HEK293 (cell line): ENCODE measurements at regions not wholly inside any gene's neighbourhood (a gene's known extent, or its start where the extent isn't known, plus 50 kb on each side); places are given as distances from the start of the nearest gene placed in this dataset.

Experiments used
- CTCF ChIA-PET: fragments of 350-600 bp; formaldehyde crosslinking; extraction: SDS; loops from one replicate; lab custom pipeline; 2021; ENCODE audit warnings: antibody characterized with exemption; lab: Yijun Ruan, JAX
- POLR2A ChIA-PET: fragments of 300-600 bp; formaldehyde crosslinking; extraction: SDS; loops from one replicate; lab custom pipeline; 2020; ENCODE audit warnings: antibody characterized with exemption, inconsistent platforms; lab: Yijun Ruan, JAX
- H3K27ac ChIP-seq: fragments of 200-500 bp; sonication (Bioruptor generic); 2 replicates; pipeline ENCODE4 v1.5.1; 2014; ENCODE audit warnings: low read depth, low read length, control low read depth, inconsistent platforms; ENCODE audit errors: extremely low read depth
- H3K36me3 ChIP-seq, 2 experiments: fragments of 200-500 bp in 1 of 2; sonication (Bioruptor generic) in 1 of 2; 1 replicate in 1 of 2; 2 replicates in 1 of 2; pipeline ENCODE4 v1.5.1; 2014 to 2017; ENCODE audit warnings: inconsistent platforms in 2 of 2, low read length in 2 of 2; ENCODE audit not compliant: control insufficient read depth in 2 of 2, insufficient read depth in 1 of 2
- H3K4me1 ChIP-seq: fragments of 200-500 bp; sonication (Bioruptor generic); 2 replicates; pipeline ENCODE4 v1.5.1; 2014; ENCODE audit warnings: mild to moderate bottlenecking, low read length, inconsistent platforms; ENCODE audit not compliant: control insufficient read depth, insufficient read depth
- H3K4me3 ChIP-seq: 2 replicates; pipeline ENCODE4 v1.5.1; 2011; ENCODE audit warnings: low read depth, mild to moderate bottlenecking, control low read depth, low read length, moderate library complexity
- H3K9me3 ChIP-seq: fragments of 200-500 bp; sonication (Bioruptor generic); 2 replicates; pipeline ENCODE4 v1.5.1; 2014; ENCODE audit warnings: low read depth, low read length, inconsistent platforms; ENCODE audit not compliant: control insufficient read depth, insufficient read depth
- OSR2 ChIP-seq: fragments of 450-650 bp; formaldehyde crosslinking; IDR thresholded peaks from 2 replicates; pipeline ENCODE4 v1.5.1; 2016; ENCODE audit warnings: missing biosample characterization, missing genetic modification characterization
- REST ChIP-seq: fragments of 450-650 bp; formaldehyde crosslinking; IDR thresholded peaks from 2 replicates; pipeline ENCODE4 v1.5.1; 2016; ENCODE audit warnings: missing biosample characterization, missing genetic modification characterization
- SALL2 ChIP-seq: fragments of 450-650 bp; formaldehyde crosslinking; IDR thresholded peaks from 2 replicates; pipeline ENCODE4 v1.5.0; 2017; ENCODE audit warnings: missing biosample characterization, mild to moderate bottlenecking, missing genetic modification characterization, borderline replicate concordance
- SP7 ChIP-seq: fragments of 450-650 bp; formaldehyde crosslinking; IDR thresholded peaks from 2 replicates; pipeline ENCODE4 v1.5.1; 2016; ENCODE audit warnings: missing biosample characterization, missing genetic modification characterization
- ZFP3 ChIP-seq: fragments of 450-650 bp; formaldehyde crosslinking; IDR thresholded peaks from 2 replicates; pipeline ENCODE4 v1.5.1; 2016; ENCODE audit warnings: low read depth, missing biosample characterization, missing genetic modification characterization
- ZNF112 ChIP-seq: fragments of 450-650 bp; formaldehyde crosslinking; IDR thresholded peaks from 2 replicates; pipeline ENCODE4 v1.5.0; 2017; ENCODE audit warnings: missing biosample characterization, missing genetic modification characterization
- ZNF16 ChIP-seq: fragments of 450-650 bp; formaldehyde crosslinking; IDR thresholded peaks from 2 replicates; pipeline ENCODE4 v1.5.1; 2016; ENCODE audit warnings: low read depth, missing biosample characterization, missing genetic modification characterization
- ZNF223 ChIP-seq: fragments of 450-650 bp; formaldehyde crosslinking; IDR thresholded peaks from 2 replicates; pipeline ENCODE4 v1.5.1; 2016; ENCODE audit warnings: missing biosample characterization, missing genetic modification characterization
- ZNF274 ChIP-seq, 2 experiments: fragments of 200-500 bp in 1 of 2; fragments of 450-650 bp in 1 of 2; sonication (Bioruptor generic) in 1 of 2; formaldehyde crosslinking in 1 of 2; IDR thresholded peaks; 2 replicates each; pipeline versions ENCODE4 v1.5.1 to v1.6.1; 2014 to 2016; ENCODE audit warnings: borderline replicate concordance in 1 of 2, inconsistent platforms in 1 of 2, low read length in 1 of 2, missing biosample characterization in 1 of 2, missing genetic modification characterization in 1 of 2
- ZNF292 ChIP-seq: fragments of 450-650 bp; formaldehyde crosslinking; IDR thresholded peaks from 2 replicates; pipeline ENCODE4 v1.5.1; 2016; ENCODE audit warnings: low read depth, missing biosample characterization, missing genetic modification characterization, borderline replicate concordance
- ZNF394 ChIP-seq: fragments of 450-650 bp; formaldehyde crosslinking; IDR thresholded peaks from 2 replicates; pipeline ENCODE4 v1.5.1; 2016; ENCODE audit warnings: missing biosample characterization, missing genetic modification characterization, mild to moderate bottlenecking, moderate library complexity, borderline replicate concordance
- ZNF530 ChIP-seq: fragments of 450-650 bp; formaldehyde crosslinking; IDR thresholded peaks from 2 replicates; pipeline ENCODE4 v1.5.1; 2016; ENCODE audit warnings: low read depth, missing biosample characterization, missing genetic modification characterization
- ZNF596 ChIP-seq: fragments of 450-650 bp; IDR thresholded peaks from 2 replicates; pipeline ENCODE4 v1.5.0; 2018; ENCODE audit warnings: missing biosample characterization, mild to moderate bottlenecking, missing genetic modification characterization, moderate library complexity
- ZNF645 ChIP-seq: fragments of 450-650 bp; formaldehyde crosslinking; IDR thresholded peaks from 2 replicates; pipeline ENCODE4; 2016; ENCODE audit warnings: missing biosample characterization, missing genetic modification characterization
- ZNF837 ChIP-seq: fragments of 450-650 bp; formaldehyde crosslinking; IDR thresholded peaks from 2 replicates; pipeline ENCODE4 v1.5.1; 2016; ENCODE audit warnings: missing biosample characterization, missing genetic modification characterization
- TF ChIP-seq, protein P1 (sequence below): fragments of 450-650 bp; formaldehyde crosslinking; IDR thresholded peaks from 2 replicates; pipeline ENCODE4 v1.5.1; 2016; ENCODE audit warnings: missing biosample characterization, missing genetic modification characterization
- TF ChIP-seq, protein P2 (sequence below): fragments of 450-650 bp; formaldehyde crosslinking; IDR thresholded peaks from 2 replicates; pipeline ENCODE4 v1.5.1; 2016; ENCODE audit warnings: missing biosample characterization, missing genetic modification characterization
- TF ChIP-seq, protein P3 (sequence below): fragments of 450-650 bp; formaldehyde crosslinking; conservative IDR thresholded peaks from 2 replicates; pipeline ENCODE4 v1.5.1; 2016; ENCODE audit warnings: low read depth, missing biosample characterization, missing genetic modification characterization

DNA sequence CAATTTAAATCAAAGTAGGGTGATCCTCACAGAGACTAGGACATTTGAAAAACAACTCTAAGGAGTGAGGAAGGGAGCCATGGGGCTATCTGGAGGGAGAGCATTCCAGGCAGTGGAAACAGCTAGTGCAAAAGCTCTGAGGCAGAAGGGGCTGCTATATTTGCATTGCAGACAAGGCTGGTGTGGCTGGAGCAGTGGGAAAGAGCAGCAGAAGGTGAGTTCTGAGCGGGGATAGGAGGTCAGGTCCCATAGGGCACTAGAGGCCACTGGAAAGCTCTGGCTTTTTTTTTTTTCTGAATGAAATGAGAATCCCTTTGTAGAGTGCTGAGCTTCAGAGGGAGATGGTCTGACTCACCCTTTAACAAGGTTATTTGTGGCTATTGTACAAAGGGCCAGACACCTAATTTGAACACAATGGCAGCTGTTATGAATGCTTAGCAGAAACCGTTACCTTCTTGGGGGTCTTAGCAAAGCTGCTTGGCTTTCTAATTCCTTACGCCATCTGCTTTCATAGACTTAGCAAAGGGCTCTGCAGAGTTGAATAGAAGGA lies 291.6 kb downstream of the BUD13 start:
- ChIA-PET POLR2A (no interaction called here), CTCF (interaction anchor here (2.5 kb wide), 1 partner anchor 26 kb away, joined by 9 read pairs; no protein-coding TSS in a partner anchor)
- TF ChIP-seq SALL2: no peak
- TF ChIP-seq ZNF16 (tag by site-specific recombination): 0 out of 2 replicates have a peak, but pooled peaks have one; percentile 34
- H3K4me1 ChIP-seq: no peaks in the 10 kb centered on the region
- no peaks in the 10 kb centered on the region for H3K9me3 ChIP-seq
- no peaks in the 10 kb centered on the region for H3K36me3 ChIP-seq
- H3K27ac ChIP-seq: no peak overlapping the region
- H3K4me3 ChIP-seq: no peak overlapping the region

DNA sequence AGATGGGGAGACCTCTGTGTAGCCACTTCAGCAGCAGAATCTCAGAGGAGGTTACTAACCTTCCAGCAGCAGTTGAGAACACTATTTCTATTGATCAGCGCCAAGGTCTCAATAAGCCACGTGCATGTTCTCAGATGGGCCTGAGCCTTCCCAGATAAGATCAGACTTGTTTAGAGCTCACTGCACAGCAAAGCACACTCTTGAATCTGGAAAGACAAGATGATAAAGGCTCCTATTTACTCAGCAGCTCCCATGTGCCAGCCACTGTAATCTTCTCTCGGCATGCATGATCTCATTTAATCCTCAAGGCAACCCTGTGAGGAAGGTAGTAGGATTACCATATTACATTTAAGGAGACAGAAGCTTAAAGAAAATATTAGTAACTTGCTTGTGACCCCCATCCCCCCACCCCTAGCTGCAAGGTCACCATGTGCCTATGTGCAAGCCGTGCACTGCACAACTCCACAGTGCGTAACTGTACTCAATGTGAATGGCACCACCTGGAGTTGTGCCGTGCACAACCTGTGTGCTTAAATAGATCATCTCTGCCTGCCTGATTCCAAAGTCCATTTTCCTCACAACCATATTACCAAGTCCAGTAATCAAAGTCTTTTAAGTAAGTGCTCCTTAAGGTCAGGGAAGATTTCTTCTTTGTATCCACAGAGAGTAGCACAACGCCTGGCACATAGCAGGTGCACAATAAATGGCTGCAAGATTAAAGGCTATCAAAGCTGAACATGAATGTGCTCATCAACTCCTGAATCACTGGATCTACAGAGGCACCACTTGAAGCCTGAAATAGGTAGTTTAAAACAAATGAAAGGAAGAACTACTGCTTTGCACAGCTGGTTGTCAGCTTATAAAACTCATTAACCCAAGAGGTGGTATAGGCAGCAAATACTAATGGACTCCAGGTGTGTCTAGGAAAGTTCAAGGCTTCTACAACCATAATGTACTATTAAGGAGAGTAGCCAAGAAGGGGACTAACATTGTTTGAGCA lies 293.8 kb downstream of the BUD13 start:
- Histone ChIP-seq H3K9me3 (no peaks in the 10 kb centered on the region), H3K4me1 (no peaks in the 10 kb centered on the region), H3K27ac (no peak overlapping the region), H3K36me3 (no peaks in the 10 kb centered on the region), H3K4me3 (no peak overlapping the region)
- ChIA-PET CTCF (interaction anchor here (0.9 to 1.2 kb wide), 2 partner anchors 20 to 26 kb away, joined by 3 to 5 read pairs; no protein-coding TSS in a partner anchor), POLR2A (no interaction called here)
- TF ChIP-seq ZNF394 (tag by site-specific recombination) (no peak), ZNF112 (tag by site-specific recombination) (no peak), REST (tag by site-specific recombination) (no peak), ZNF596 (tag by site-specific recombination) (no peak), ZNF837 (no peak), ZNF645 (tag by site-specific recombination) (no peak), ZFP3 (tag by site-specific recombination) (no peak), ZNF274 (IDR thresholded peaks at IDR 0.05; ENCODE audit: low read length) (no peak), ZNF274 (tag by site-specific recombination; IDR thresholded peaks at IDR 0.05; ENCODE audit: borderline replicate concordance) (no peak), ZNF16 (tag by site-specific recombination) (no peak), SP7 (tag by site-specific recombination) (no peak), OSR2 (tag by site-specific recombination) (no peak), ZNF223 (tag by site-specific recombination) (no peak), ZNF530 (tag by site-specific recombination) (no peak), ZNF292 (tag by site-specific recombination) (no peak)
- TF ChIP-seq, protein P1, sequence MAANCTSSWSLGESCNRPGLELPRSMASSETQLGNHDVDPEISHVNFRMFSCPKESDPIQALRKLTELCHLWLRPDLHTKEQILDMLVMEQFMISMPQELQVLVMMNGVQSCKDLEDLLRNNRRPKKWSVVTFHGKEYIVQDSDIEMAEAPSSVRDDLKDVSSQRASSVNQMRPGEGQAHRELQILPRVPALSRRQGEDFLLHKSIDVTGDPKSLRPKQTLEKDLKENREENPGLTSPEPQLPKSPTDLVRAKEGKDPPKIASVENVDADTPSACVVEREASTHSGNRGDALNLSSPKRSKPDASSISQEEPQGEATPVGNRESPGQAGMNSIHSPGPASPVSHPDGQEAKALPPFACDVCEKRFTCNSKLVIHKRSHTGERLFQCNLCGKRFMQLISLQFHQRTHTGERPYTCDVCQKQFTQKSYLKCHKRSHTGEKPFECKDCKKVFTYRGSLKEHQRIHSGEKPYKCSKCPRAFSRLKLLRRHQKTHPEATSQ (tag by site-specific recombination): no peak
- TF ChIP-seq, protein P2, sequence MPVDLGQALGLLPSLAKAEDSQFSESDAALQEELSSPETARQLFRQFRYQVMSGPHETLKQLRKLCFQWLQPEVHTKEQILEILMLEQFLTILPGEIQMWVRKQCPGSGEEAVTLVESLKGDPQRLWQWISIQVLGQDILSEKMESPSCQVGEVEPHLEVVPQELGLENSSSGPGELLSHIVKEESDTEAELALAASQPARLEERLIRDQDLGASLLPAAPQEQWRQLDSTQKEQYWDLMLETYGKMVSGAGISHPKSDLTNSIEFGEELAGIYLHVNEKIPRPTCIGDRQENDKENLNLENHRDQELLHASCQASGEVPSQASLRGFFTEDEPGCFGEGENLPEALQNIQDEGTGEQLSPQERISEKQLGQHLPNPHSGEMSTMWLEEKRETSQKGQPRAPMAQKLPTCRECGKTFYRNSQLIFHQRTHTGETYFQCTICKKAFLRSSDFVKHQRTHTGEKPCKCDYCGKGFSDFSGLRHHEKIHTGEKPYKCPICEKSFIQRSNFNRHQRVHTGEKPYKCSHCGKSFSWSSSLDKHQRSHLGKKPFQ (tag by site-specific recombination): no peak
- TF ChIP-seq, protein P3, sequence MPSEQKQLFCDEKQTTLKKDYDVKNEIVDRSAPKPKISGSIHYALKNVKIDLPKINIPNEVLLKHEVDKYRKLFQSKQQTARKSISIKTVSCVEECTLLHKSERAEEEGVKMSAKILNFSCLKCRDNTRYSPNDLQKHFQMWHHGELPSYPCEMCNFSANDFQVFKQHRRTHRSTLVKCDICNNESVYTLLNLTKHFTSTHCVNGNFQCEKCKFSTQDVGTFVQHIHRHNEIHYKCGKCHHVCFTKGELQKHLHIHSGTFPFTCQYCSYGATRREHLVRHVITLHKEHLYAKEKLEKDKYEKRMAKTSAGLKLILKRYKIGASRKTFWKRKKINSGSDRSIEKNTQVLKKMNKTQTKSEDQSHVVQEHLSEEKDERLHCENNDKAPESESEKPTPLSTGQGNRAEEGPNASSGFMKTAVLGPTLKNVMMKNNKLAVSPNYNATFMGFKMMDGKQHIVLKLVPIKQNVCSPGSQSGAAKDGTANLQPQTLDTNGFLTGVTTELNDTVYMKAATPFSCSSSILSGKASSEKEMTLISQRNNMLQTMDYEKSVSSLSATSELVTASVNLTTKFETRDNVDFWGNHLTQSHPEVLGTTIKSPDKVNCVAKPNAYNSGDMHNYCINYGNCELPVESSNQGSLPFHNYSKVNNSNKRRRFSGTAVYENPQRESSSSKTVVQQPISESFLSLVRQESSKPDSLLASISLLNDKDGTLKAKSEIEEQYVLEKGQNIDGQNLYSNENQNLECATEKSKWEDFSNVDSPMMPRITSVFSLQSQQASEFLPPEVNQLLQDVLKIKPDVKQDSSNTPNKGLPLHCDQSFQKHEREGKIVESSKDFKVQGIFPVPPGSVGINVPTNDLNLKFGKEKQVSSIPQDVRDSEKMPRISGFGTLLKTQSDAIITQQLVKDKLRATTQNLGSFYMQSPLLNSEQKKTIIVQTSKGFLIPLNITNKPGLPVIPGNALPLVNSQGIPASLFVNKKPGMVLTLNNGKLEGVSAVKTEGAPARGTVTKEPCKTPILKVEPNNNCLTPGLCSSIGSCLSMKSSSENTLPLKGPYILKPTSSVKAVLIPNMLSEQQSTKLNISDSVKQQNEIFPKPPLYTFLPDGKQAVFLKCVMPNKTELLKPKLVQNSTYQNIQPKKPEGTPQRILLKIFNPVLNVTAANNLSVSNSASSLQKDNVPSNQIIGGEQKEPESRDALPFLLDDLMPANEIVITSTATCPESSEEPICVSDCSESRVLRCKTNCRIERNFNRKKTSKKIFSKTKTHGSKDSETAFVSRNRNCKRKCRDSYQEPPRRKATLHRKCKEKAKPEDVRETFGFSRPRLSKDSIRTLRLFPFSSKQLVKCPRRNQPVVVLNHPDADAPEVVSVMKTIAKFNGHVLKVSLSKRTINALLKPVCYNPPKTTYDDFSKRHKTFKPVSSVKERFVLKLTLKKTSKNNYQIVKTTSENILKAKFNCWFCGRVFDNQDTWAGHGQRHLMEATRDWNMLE: no peak
